Activated CD4-positive, alpha-beta memory T cell treated with anti-CD3 and anti-CD28 coated beads, Interleukin-2, amount 10 ng/mL, durations not matched to agents 7 days and 5 days (primary cell): ENCODE measurements at regions not wholly inside any gene's neighbourhood (a gene's known extent, or its start where the extent isn't known, plus 50 kb on each side); places are given as distances from the start of the nearest gene placed in this dataset.

Experiments
- CTCF ChIA-PET: fragments of 350-600 bp; sonication (Branson Sonifier 250); formaldehyde crosslinking; loops from one replicate; lab custom pipeline; 2021; ENCODE audit warnings: antibody characterized with exemption, inconsistent platforms; lab: Charles Lee
- POLR2A ChIA-PET: fragments of 350-600 bp; sonication (Branson Sonifier 250); formaldehyde crosslinking; loops from one replicate; lab custom pipeline; 2021; ENCODE audit warnings: antibody characterized with exemption; lab: Charles Lee
- DNase-seq: peaks from one replicate; pipeline ENCODE4 v3.0.0-alpha.2; 2020
- H3K27ac Mint-ChIP-seq: one replicate; pipeline ENCODE4 v1.8.0; 2021; ENCODE audit warnings: mild to moderate bottlenecking, mixed read lengths
- H3K27me3 Mint-ChIP-seq: one replicate; pipeline ENCODE4 v1.8.0; 2021; ENCODE audit warnings: mixed read lengths
- H3K36me3 Mint-ChIP-seq: one replicate; pipeline ENCODE4 v1.8.0; 2021; ENCODE audit warnings: low read depth, mixed read lengths
- H3K4me1 Mint-ChIP-seq: one replicate; pipeline ENCODE4 v1.8.0; 2021; ENCODE audit warnings: mixed read lengths
- H3K4me3 Mint-ChIP-seq: one replicate; pipeline ENCODE4 v1.8.0; 2021; ENCODE audit warnings: mild to moderate bottlenecking, mixed read lengths
- H3K9me3 Mint-ChIP-seq: one replicate; pipeline ENCODE4 v1.8.0; 2021; ENCODE audit warnings: mixed read lengths

- H3K4me1 Mint-ChIP-seq: no peaks in the 10 kb centered on the region
- H3K4me3 Mint-ChIP-seq: no peak overlapping the region
- no peak for DNase-seq
- H3K27ac Mint-ChIP-seq: no peak overlapping the region
- H3K9me3 Mint-ChIP-seq: peaks cover 6% of the 10 kb centered on the region
- CTCF ChIA-PET: no interaction called here
- POLR2A ChIA-PET: no interaction called here
- H3K36me3 Mint-ChIP-seq: no peaks in the 10 kb centered on the region
- H3K27me3 Mint-ChIP-seq: no peaks in the 10 kb centered on the region
These were observed 300.8 kb downstream of the CDH9 start for GRCh38 chr5:26737348-26738265.

GRCh38 chr5:26727916-26728315, 310.5 kb downstream of the CDH9 start:
- H3K4me3 Mint-ChIP-seq: no peak overlapping the region
- H3K27ac Mint-ChIP-seq: no peak overlapping the region
- H3K4me1 Mint-ChIP-seq: no peaks in the 10 kb centered on the region
- DNase-seq: no peak
- no peaks in the 10 kb centered on the region for H3K36me3 Mint-ChIP-seq
- H3K9me3 Mint-ChIP-seq: peaks cover 17% of the 10 kb centered on the region
- ChIA-PET POLR2A (no interaction called here), CTCF (no interaction called here)
- H3K27me3 Mint-ChIP-seq: no peaks in the 10 kb centered on the region

DNA sequence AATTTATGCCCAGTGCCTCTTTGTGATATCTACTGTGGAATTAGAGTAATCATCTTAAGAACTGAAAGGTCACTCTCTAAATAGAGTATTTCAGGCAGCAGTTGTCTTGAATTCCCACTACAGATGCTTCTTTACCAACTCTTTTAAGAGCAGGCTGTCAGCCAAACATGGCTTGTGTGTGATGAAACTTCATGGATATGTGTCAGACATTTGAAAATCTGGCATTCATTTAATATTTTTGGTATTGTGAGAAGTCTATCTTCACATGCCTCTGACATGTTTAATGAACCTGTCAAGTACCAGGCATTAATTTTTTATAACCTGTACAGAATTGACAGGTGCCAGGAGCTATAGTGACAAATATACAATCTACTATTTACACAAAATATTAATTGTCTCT, 318.6 kb downstream of the CDH9 start:
- POLR2A ChIA-PET: no interaction called here
- Mint-ChIP-seq H3K4me3 (no peak overlapping the region), H3K27me3 (no peaks in the 10 kb centered on the region), H3K4me1 (no peaks in the 10 kb centered on the region), H3K27ac (no peak overlapping the region), H3K36me3 (no peaks in the 10 kb centered on the region), H3K9me3 (peaks cover 21% of the 10 kb centered on the region)
- CTCF ChIA-PET: no interaction called here
- no peak for DNase-seq

GRCh38 chr5:26700759-26701384, 337.5 kb downstream of the CDH9 start:
- no peaks in the 10 kb centered on the region for H3K4me1 Mint-ChIP-seq
- POLR2A ChIA-PET: no interaction called here
- H3K27ac Mint-ChIP-seq: no peak overlapping the region
- no peaks in the 10 kb centered on the region for H3K36me3 Mint-ChIP-seq
- DNase-seq: no peak
- H3K4me3 Mint-ChIP-seq: no peak overlapping the region
- no peaks in the 10 kb centered on the region for H3K27me3 Mint-ChIP-seq
- CTCF ChIA-PET: no interaction called here
- peaks cover 4% of the 10 kb centered on the region for H3K9me3 Mint-ChIP-seq

DNA sequence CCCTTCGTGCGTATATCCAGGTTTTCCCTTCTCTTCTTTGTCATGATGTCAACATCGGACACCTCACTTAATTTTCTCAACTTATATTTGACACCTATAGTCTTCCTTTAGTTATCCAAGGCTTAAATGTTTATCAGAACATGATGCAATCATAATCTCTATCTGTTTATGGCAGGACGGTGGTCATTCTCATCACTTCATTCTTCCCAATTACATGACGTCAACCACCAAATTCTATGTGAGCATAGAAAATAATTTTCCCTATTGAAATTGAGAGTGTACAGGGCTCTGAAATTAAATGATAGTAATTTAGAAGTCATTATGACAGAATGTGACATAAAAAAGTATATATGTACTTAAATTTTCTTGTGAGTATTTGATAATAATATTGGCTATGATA, 345.4 kb downstream of the CDH9 start:
- Mint-ChIP-seq H3K4me1 (no peaks in the 10 kb centered on the region), H3K4me3 (no peak overlapping the region), H3K27me3 (no peaks in the 10 kb centered on the region), H3K9me3 (peaks cover 23% of the 10 kb centered on the region), H3K27ac (no peak overlapping the region), H3K36me3 (no peaks in the 10 kb centered on the region)
- no peak for DNase-seq
- POLR2A ChIA-PET: no interaction called here
- CTCF ChIA-PET: no interaction called here

GRCh38 chr5:26691486-26691885, 346.9 kb downstream of the CDH9 start:
- peaks cover 23% of the 10 kb centered on the region for H3K9me3 Mint-ChIP-seq
- no peaks in the 10 kb centered on the region for H3K27me3 Mint-ChIP-seq
- H3K4me3 Mint-ChIP-seq: no peak overlapping the region
- POLR2A ChIA-PET: no interaction called here
- H3K4me1 Mint-ChIP-seq: no peaks in the 10 kb centered on the region
- no peaks in the 10 kb centered on the region for H3K36me3 Mint-ChIP-seq
- CTCF ChIA-PET: no interaction called here
- no peak for DNase-seq
- H3K27ac Mint-ChIP-seq: no peak overlapping the region

DNA sequence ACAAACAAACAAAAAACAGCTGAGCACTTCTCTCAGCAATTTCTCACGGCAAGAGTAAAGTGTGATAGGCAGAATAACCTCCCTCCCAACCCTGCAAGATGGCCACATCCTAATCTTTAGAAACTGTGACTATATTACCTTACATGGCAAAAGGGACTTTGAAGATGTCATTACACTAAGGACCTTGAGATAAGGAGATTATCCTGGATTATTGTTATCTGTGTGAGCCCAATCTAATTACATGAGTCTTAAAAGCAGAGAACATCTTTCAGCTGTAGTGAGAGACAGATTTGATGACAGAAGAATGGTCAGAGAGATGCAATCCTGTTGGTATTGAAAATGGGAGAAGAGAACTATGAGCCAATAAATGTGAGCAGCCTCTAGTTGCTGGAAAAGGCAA, 347.9 kb downstream of the CDH9 start:
- ChIA-PET POLR2A (no interaction called here), CTCF (no interaction called here)
- no peak overlapping the region for H3K27ac Mint-ChIP-seq
- no peaks in the 10 kb centered on the region for H3K4me1 Mint-ChIP-seq
- H3K36me3 Mint-ChIP-seq: no peaks in the 10 kb centered on the region
- no peak for DNase-seq
- no peak overlapping the region for H3K4me3 Mint-ChIP-seq
- H3K9me3 Mint-ChIP-seq: peaks cover 23% of the 10 kb centered on the region
- no peaks in the 10 kb centered on the region for H3K27me3 Mint-ChIP-seq

- Mint-ChIP-seq H3K36me3 (no peaks in the 10 kb centered on the region), H3K4me1 (no peaks in the 10 kb centered on the region), H3K27ac (no peak overlapping the region), H3K4me3 (no peak overlapping the region), H3K9me3 (peaks cover 14% of the 10 kb centered on the region), H3K27me3 (no peaks in the 10 kb centered on the region)
- DNase-seq: no peak
- ChIA-PET POLR2A (no interaction called here), CTCF (no interaction called here)
These were observed 356.5 kb downstream of the CDH9 start for GRCh38 chr5:26681861-26682260.

- no peak overlapping the region for H3K4me3 Mint-ChIP-seq
- ChIA-PET POLR2A (no interaction called here), CTCF (no interaction called here)
- no peak overlapping the region for H3K27ac Mint-ChIP-seq
- no peak for DNase-seq
- H3K36me3 Mint-ChIP-seq: no peaks in the 10 kb centered on the region
- no peaks in the 10 kb centered on the region for H3K4me1 Mint-ChIP-seq
- H3K27me3 Mint-ChIP-seq: no peaks in the 10 kb centered on the region
- H3K9me3 Mint-ChIP-seq: peaks cover 4% of the 10 kb centered on the region
These were observed 363.5 kb downstream of the CDH9 start for GRCh38 chr5:26674846-26675245.

GRCh38 chr5:26669523-26669922, 368.9 kb downstream of the CDH9 start:
- Mint-ChIP-seq H3K27me3 (no peaks in the 10 kb centered on the region), H3K9me3 (peaks cover 4% of the 10 kb centered on the region), H3K4me3 (no peak overlapping the region), H3K4me1 (no peaks in the 10 kb centered on the region), H3K27ac (no peak overlapping the region), H3K36me3 (no peaks in the 10 kb centered on the region)
- DNase-seq: no peak
- ChIA-PET POLR2A (no interaction called here), CTCF (no interaction called here)

DNA sequence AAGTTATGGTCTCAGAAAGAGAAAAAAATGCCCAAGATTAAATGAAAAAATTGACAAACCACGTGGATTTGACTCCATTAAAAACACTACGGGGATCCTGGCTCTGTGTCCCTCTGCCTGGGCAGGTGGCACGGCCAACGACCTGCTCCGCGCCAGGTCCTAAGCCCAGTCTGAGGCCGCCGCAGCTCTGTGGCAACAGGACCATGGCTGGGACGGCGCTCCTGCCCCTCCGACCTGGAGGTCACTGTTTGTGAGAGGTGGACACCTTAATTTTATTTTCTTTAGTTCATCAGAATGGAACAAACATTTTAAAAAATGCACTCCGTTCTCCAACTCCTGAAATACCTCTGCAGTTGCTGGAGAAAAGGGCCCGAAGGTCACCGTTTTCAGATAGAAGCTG, 369.4 kb downstream of the CDH9 start:
- POLR2A ChIA-PET: no interaction called here
- no peak for DNase-seq
- Mint-ChIP-seq H3K27ac (no peak overlapping the region), H3K27me3 (no peaks in the 10 kb centered on the region), H3K36me3 (no peaks in the 10 kb centered on the region), H3K4me1 (no peaks in the 10 kb centered on the region), H3K9me3 (peaks cover 4% of the 10 kb centered on the region), H3K4me3 (no peak overlapping the region)
- CTCF ChIA-PET: no interaction called here

GRCh38 chr5:26666371-26666770, 372.0 kb downstream of the CDH9 start:
- DNase-seq: no peak
- no peaks in the 10 kb centered on the region for H3K4me1 Mint-ChIP-seq
- H3K36me3 Mint-ChIP-seq: no peaks in the 10 kb centered on the region
- CTCF ChIA-PET: no interaction called here
- H3K27me3 Mint-ChIP-seq: no peaks in the 10 kb centered on the region
- POLR2A ChIA-PET: no interaction called here
- no peak overlapping the region for H3K4me3 Mint-ChIP-seq
- no peaks in the 10 kb centered on the region for H3K9me3 Mint-ChIP-seq
- H3K27ac Mint-ChIP-seq: no peak overlapping the region

- no peaks in the 10 kb centered on the region for H3K27me3 Mint-ChIP-seq
- peaks cover 7% of the 10 kb centered on the region for H3K9me3 Mint-ChIP-seq
- H3K4me1 Mint-ChIP-seq: no peaks in the 10 kb centered on the region
- POLR2A ChIA-PET: no interaction called here
- DNase-seq: no peak
- no peaks in the 10 kb centered on the region for H3K36me3 Mint-ChIP-seq
- CTCF ChIA-PET: no interaction called here
- H3K4me3 Mint-ChIP-seq: no peak overlapping the region
- H3K27ac Mint-ChIP-seq: no peak overlapping the region
These were observed 374.9 kb downstream of the CDH9 start for GRCh38 chr5:26663500-26663899.
